NCI-H345 (cell line): ENCODE measurements at regions not wholly inside any gene's neighbourhood (a gene's known extent, or its start where the extent isn't known, plus 50 kb on each side); places are given as distances from the start of the nearest gene placed in this dataset.

Source experiments
- DNase-seq: peaks from one replicate; lab custom pipeline; 2025; lab: John Stamatoyannopoulos, UW

- DNase-seq = no peak
Measured at GRCh38 chr17:51559778-51560177, 299.4 kb downstream of the UTP18 start.

GRCh38 chr17:51560398-51560797 is 300.1 kb downstream of the UTP18 start:
- no peak for DNase-seq

- DNase-seq = no peak
Measured at GRCh38 chr17:51563961-51564360, 303.6 kb downstream of the UTP18 start.

- no peak for DNase-seq
Measured at GRCh38 chr17:51572115-51572514, 311.8 kb downstream of the UTP18 start.
